GM12892 (cell line): ENCODE measurements at regions not wholly inside any gene's neighbourhood (a gene's known extent, or its start where the extent isn't known, plus 50 kb on each side); places are given as distances from the start of the nearest gene placed in this dataset.

ENCODE experiments used
- POLR2A ChIP-seq: IDR thresholded peaks from 2 replicates; pipeline ENCODE4 v1.6.1; 2011; ENCODE audit warnings: low read depth, low read length, control low read depth
- POLR2AphosphoS5 ChIP-seq: IDR thresholded peaks from 2 replicates; pipeline ENCODE4 v1.6.1; 2011; ENCODE audit warnings: low read depth, low read length, control low read depth
- TAF1 ChIP-seq: IDR thresholded peaks from 2 replicates; pipeline ENCODE4 v1.6.1; 2011; ENCODE audit warnings: low read depth, mild to moderate bottlenecking, control low read depth, low read length, borderline replicate concordance

DNA sequence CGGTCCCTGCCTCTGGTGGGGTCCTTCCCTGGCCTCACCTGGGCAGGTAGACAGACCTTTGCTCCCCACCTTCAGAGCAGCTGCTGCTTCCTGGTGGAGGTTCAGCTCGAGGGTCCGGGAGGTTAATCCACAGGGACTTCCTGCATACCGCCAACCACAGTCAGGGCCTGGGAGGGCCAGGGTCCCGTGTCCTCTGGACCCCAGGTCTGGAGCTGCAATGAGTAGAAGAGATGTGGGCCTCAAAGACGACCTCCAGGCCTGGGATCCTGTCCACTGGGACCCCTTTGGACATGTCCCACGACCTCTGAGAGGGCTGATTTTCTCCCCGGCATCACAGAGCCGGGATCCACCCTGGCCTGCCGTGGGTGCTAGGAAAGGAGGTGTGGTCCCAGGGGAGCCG is 223.3 kb upstream of the TCERG1L start:
- TF ChIP-seq POLR2A (no peak), TAF1 (no peak), POLR2AphosphoS5 (no peak)
